ENCODE measurements at regions not wholly inside any gene's neighbourhood (a gene's known extent, or its start where the extent isn't known, plus 50 kb on each side); places are given as distances from the start of the nearest gene placed in this dataset.
"Not testable (repeated sequence)": the region's sequence is repeated elsewhere in the genome, so short reads cannot be mapped to it uniquely, and the experiment has no call there.

DNA sequence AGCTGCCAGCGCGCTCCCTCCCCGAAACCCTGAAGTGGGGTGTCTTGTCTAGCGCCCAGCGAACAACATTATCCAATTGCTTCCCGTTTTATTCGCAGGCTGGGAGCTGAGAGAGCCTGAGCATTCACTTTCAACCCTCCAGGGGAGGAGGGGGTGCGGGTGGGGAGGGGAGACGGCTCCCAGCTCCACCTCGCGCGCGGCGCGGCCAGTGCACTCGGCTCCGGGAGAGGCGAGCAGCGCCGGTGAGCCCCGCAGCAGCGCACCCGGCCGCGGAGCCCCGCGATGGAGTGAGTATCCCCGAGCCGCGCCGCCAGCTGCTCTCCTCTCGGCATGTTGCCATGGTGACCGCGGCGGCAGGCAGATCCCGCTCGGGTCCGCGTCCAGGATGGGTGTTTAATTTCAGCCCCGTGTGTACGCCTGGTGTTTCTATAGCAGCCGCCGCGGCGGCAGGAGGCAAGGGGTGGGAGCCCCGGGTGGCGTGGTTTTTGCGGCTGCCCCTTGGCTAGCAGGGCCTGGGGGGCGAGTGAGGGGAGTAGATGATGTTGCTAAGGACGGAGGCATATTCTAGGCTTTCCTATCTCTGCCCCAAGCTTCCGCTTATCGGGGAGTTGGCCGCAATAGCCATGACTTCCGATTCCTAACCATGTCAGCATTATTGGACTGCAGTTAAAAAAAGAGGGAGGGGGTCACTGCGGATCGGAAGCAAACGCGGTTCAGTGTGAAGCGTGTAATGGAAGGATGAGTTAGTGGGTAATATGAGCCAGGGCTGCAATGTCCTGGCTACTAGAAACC, 139.2 kb upstream of the PALM2AKAP2 start:
- Mint-ChIP-seq H3K4me1 (peaks cover 19% of the 10 kb centered on the region), H3K4me3 (peak overlapping the region; percentile 77), H3K27me3 (ENCODE audit: low read depth, poor library complexity) (peaks cover 87% of the 10 kb centered on the region), H3K27ac (no peak overlapping the region), H3K9me3 (peaks cover 15% of the 10 kb centered on the region), H3K36me3 (ENCODE audit: low read depth) (no peaks in the 10 kb centered on the region)
- TF ChIP-seq, protein P1, sequence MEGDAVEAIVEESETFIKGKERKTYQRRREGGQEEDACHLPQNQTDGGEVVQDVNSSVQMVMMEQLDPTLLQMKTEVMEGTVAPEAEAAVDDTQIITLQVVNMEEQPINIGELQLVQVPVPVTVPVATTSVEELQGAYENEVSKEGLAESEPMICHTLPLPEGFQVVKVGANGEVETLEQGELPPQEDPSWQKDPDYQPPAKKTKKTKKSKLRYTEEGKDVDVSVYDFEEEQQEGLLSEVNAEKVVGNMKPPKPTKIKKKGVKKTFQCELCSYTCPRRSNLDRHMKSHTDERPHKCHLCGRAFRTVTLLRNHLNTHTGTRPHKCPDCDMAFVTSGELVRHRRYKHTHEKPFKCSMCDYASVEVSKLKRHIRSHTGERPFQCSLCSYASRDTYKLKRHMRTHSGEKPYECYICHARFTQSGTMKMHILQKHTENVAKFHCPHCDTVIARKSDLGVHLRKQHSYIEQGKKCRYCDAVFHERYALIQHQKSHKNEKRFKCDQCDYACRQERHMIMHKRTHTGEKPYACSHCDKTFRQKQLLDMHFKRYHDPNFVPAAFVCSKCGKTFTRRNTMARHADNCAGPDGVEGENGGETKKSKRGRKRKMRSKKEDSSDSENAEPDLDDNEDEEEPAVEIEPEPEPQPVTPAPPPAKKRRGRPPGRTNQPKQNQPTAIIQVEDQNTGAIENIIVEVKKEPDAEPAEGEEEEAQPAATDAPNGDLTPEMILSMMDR (IDR thresholded peaks at IDR 0.05): no peak
- peak; percentile 90 for DNase-seq

DNA sequence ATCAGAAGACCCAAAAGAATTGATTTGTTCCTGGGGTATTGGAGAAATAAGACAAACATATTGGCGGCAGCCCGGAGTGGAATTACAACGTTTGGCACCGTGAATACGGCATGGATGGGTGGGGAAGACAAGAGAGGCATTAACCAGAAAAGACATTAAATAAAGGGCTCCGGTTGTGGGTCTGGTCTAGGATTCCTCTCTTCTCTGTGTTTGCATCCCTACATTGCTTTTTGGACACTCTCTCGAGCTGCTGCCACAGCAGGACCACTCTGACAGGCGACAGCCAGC, 138.7 kb upstream of the PALM2AKAP2 start:
- Mint-ChIP-seq H3K4me3 (peak overlapping the region; percentile 77), H3K36me3 (ENCODE audit: low read depth) (no peaks in the 10 kb centered on the region), H3K27me3 (ENCODE audit: low read depth, poor library complexity) (peaks cover 87% of the 10 kb centered on the region), H3K4me1 (peaks cover 19% of the 10 kb centered on the region), H3K27ac (no peak overlapping the region), H3K9me3 (peaks cover 15% of the 10 kb centered on the region)
- TF ChIP-seq, protein P1 (IDR thresholded peaks at IDR 0.05): no peak
- DNase-seq: no peak

DNA sequence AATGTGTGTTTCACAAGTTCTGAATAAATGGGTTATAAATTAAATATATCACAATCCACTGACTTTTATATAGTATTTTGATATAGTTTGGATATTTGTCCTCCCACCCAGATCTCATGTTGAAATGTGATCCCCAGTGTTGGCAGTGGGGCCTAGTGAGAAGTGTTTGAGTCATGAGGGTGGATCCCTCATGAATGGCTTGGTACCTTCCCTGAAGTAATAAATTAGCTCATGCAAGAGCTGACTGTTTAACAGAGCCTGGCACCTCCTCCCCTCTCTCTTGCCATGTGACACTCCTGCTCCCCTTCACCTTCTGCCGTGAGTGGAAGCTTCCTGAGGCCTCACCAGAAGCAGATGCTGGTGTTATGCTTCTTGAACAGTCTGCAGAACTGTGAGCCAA, 127.9 kb upstream of the PALM2AKAP2 start:
- no peak overlapping the region for H3K27ac Mint-ChIP-seq
- TF ChIP-seq, protein P1 (IDR thresholded peaks at IDR 0.05): no peak
- peaks cover 19% of the 10 kb centered on the region for H3K27me3 Mint-ChIP-seq (ENCODE audit: low read depth, poor library complexity)
- no peaks in the 10 kb centered on the region for H3K4me1 Mint-ChIP-seq
- H3K36me3 Mint-ChIP-seq (ENCODE audit: low read depth): no peaks in the 10 kb centered on the region
- DNase-seq: no peak
- H3K4me3 Mint-ChIP-seq: no peak overlapping the region
- peaks cover 8% of the 10 kb centered on the region for H3K9me3 Mint-ChIP-seq

- H3K27me3 Mint-ChIP-seq (ENCODE audit: low read depth, poor library complexity): peaks cover 24% of the 10 kb centered on the region
- H3K27ac Mint-ChIP-seq: peak overlapping the region; percentile 26
- DNase-seq: no peak
- H3K4me1 Mint-ChIP-seq: no peaks in the 10 kb centered on the region
- no peaks in the 10 kb centered on the region for H3K36me3 Mint-ChIP-seq (ENCODE audit: low read depth)
- H3K4me3 Mint-ChIP-seq: no peak overlapping the region
- H3K9me3 Mint-ChIP-seq: peaks cover 9% of the 10 kb centered on the region
- TF ChIP-seq, protein P1 (IDR thresholded peaks at IDR 0.05): no peak
These were observed 127.0 kb upstream of the PALM2AKAP2 start for GRCh38 chr9:109652971-109653370.

DNA sequence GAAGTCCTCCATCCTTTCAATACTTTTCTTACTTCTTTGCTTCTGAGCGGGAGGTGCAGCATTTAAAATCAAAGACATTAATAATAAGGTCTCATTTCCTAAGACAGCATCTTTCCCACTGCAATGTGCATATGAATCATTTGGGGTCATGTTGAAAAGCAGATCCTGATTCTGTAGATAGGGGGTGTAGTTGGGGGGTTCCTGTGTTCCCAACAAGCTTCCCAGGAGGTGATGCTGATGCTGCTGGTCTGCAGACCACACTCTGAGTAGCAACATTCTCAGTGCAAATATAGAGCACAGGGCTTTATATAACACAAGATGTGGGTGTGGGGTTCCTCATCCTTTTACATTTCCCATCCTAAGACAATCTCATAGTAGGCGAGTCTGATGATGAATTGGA, 126.5 kb upstream of the PALM2AKAP2 start:
- H3K4me1 Mint-ChIP-seq: no peaks in the 10 kb centered on the region
- TF ChIP-seq, protein P1 (IDR thresholded peaks at IDR 0.05): no peak
- no peak for DNase-seq
- H3K27ac Mint-ChIP-seq: no peak overlapping the region
- peaks cover 10% of the 10 kb centered on the region for H3K9me3 Mint-ChIP-seq
- H3K4me3 Mint-ChIP-seq: no peak overlapping the region
- H3K27me3 Mint-ChIP-seq (ENCODE audit: low read depth, poor library complexity): peaks cover 25% of the 10 kb centered on the region
- H3K36me3 Mint-ChIP-seq (ENCODE audit: low read depth): no peaks in the 10 kb centered on the region

- H3K27ac Mint-ChIP-seq; H3K4me1 Mint-ChIP-seq; DNase-seq; H3K4me3 Mint-ChIP-seq; H3K27me3 Mint-ChIP-seq (ENCODE audit: low read depth, poor library complexity): not testable (repeated sequence)
- Mint-ChIP-seq H3K36me3 (ENCODE audit: low read depth) (peaks cover 18% of the 10 kb centered on the region), H3K9me3 (peaks cover 58% of the 10 kb centered on the region)
These were observed 116.0 kb upstream of the PALM2AKAP2 start for GRCh38 chr9:109663978-109664377.

- H3K27me3 Mint-ChIP-seq (ENCODE audit: low read depth, poor library complexity); H3K4me3 Mint-ChIP-seq; H3K27ac Mint-ChIP-seq; DNase-seq; H3K4me1 Mint-ChIP-seq: not testable (repeated sequence)
- Mint-ChIP-seq H3K36me3 (ENCODE audit: low read depth) (peaks cover 18% of the 10 kb centered on the region), H3K9me3 (peaks cover 53% of the 10 kb centered on the region)
These were observed 114.3 kb upstream of the PALM2AKAP2 start for GRCh38 chr9:109665736-109666135.
